Fibroblast of mammary gland (primary cell): ENCODE measurements at regions not wholly inside any gene's neighbourhood (a gene's known extent, or its start where the extent isn't known, plus 50 kb on each side); places are given as distances from the start of the nearest gene placed in this dataset.
"Not testable (repeated sequence)": the region's sequence is repeated elsewhere in the genome, so short reads cannot be mapped to it uniquely, and the experiment has no call there.

Experiments used
- DNase-seq: peaks from one replicate; pipeline ENCODE4 v3.0.0-alpha.2; 2010; ENCODE audit warnings: low read depth
- H3K4me3 ChIP-seq: 2 replicates; pipeline ENCODE4 v1.5.1; 2011; ENCODE audit warnings: low read depth, mild to moderate bottlenecking, low read length, moderate library complexity; ENCODE audit not compliant: control insufficient read depth
- CTCF ChIP-seq: conservative IDR thresholded peaks from 2 replicates; pipeline ENCODE4 v1.5.1; 2011; ENCODE audit warnings: low read depth, low read length, inconsistent platforms; ENCODE audit not compliant: control insufficient read depth, insufficient read depth

GRCh38 chr2:95722131-95722697 lies 130.4 kb downstream of the TRIM43 start:
- H3K4me3 ChIP-seq, result no peak overlapping the region
- TF ChIP-seq CTCF, result no peak
- DNase-seq, result no peak

- not testable (repeated sequence) for H3K4me3 ChIP-seq, DNase-seq
These were observed 131.9 kb downstream of the TRIM43 start for GRCh38 chr2:95723627-95724210.

- DNase-seq, H3K4me3 ChIP-seq: not testable (repeated sequence)
These were observed 133.4 kb downstream of the TRIM43 start for GRCh38 chr2:95725191-95725590.

GRCh38 chr2:95725677-95726076 lies 133.9 kb downstream of the TRIM43 start:
- DNase-seq, result peak; percentile 16
- not testable (repeated sequence) for H3K4me3 ChIP-seq

- not testable (repeated sequence) for DNase-seq, H3K4me3 ChIP-seq
These were observed 135.6 kb downstream of the TRIM43 start for GRCh38 chr2:95727420-95727819.

GRCh38 chr2:95728878-95729596 lies 137.2 kb downstream of the TRIM43 start:
- H3K4me3 ChIP-seq, result no peak overlapping the region
- peak; percentile 89 for DNase-seq
- TF ChIP-seq CTCF, result peak; percentile 65

- H3K4me3 ChIP-seq, result no peak overlapping the region
- DNase-seq, result no peak
These were observed 137.8 kb downstream of the TRIM43 start for GRCh38 chr2:95729597-95729955.

GRCh38 chr2:95730813-95731212 lies 139.0 kb downstream of the TRIM43 start:
- TF ChIP-seq CTCF, result no peak
- peak; percentile 16 for DNase-seq
- no peak overlapping the region for H3K4me3 ChIP-seq

More at GRCh38 chr2:95729597-95729955, 137.8 kb downstream of the TRIM43 start:
- no peak for TF ChIP-seq CTCF
